ENCODE measurements at regions not wholly inside any gene's neighbourhood (a gene's known extent, or its start where the extent isn't known, plus 50 kb on each side); places are given as distances from the start of the nearest gene placed in this dataset.

GRCh38 chr13:40102854-40103253 is 447.4 kb downstream of the COG6 start:
- H3K4me1 ChIP-seq (ENCODE audit: insufficient read depth, low read length, severe bottlenecking), result peaks cover 20% of the 10 kb centered on the region
- H4K20me1 ChIP-seq (ENCODE audit: insufficient read depth, low read length), result no peaks in the 10 kb centered on the region
- no peak overlapping the region for H3K27ac ChIP-seq (ENCODE audit: low read depth, low read length, poor library complexity, severe bottlenecking)
- peaks cover 16% of the 10 kb centered on the region for H3K36me3 ChIP-seq (ENCODE audit: insufficient read depth, low read length)
- no peak overlapping the region for H3K4me3 ChIP-seq (ENCODE audit: low read depth, low read length, poor library complexity, severe bottlenecking)
- no peaks in the 10 kb centered on the region for H3K9me3 ChIP-seq (ENCODE audit: low read length)
- H3K4me2 ChIP-seq (ENCODE audit: low read length), result no peak overlapping the region
- no peak overlapping the region for H2AFZ ChIP-seq (ENCODE audit: low read length)
- no peaks in the 10 kb centered on the region for H3K9me2 ChIP-seq (ENCODE audit: low read depth, low read length)
- no peaks in the 10 kb centered on the region for H3K27me3 ChIP-seq (ENCODE audit: insufficient read depth, low read length)
- TF ChIP-seq CTCF (IDR thresholded peaks at IDR 0.05; ENCODE audit: low read length), result no peak
- TF ChIP-seq EZH2 (IDR thresholded peaks at IDR 0.05; ENCODE audit: borderline replicate concordance, low read length), result no peak
- H3K79me2 ChIP-seq (ENCODE audit: insufficient read depth, low read length), result no peaks in the 10 kb centered on the region
- no peaks in the 10 kb centered on the region for H3F3A ChIP-seq (ENCODE audit: insufficient read depth, low read length)
- H3K9ac ChIP-seq (ENCODE audit: low read length), result no peak overlapping the region

GRCh38 chr13:40103864-40104263 is 448.4 kb downstream of the COG6 start:
- TF ChIP-seq EZH2 (IDR thresholded peaks at IDR 0.05; ENCODE audit: borderline replicate concordance, low read length) (no peak), CTCF (IDR thresholded peaks at IDR 0.05; ENCODE audit: low read length) (no peak)
- H3K4me3 ChIP-seq (ENCODE audit: low read depth, low read length, poor library complexity, severe bottlenecking), result no peak overlapping the region
- H3K27ac ChIP-seq (ENCODE audit: low read depth, low read length, poor library complexity, severe bottlenecking), result no peak overlapping the region
- H3K36me3 ChIP-seq (ENCODE audit: insufficient read depth, low read length), result peaks cover 21% of the 10 kb centered on the region
- H4K20me1 ChIP-seq (ENCODE audit: insufficient read depth, low read length), result no peaks in the 10 kb centered on the region
- H3K9ac ChIP-seq (ENCODE audit: low read length), result no peak overlapping the region
- H3K9me3 ChIP-seq (ENCODE audit: low read length), result no peaks in the 10 kb centered on the region
- no peak overlapping the region for H3K4me2 ChIP-seq (ENCODE audit: low read length)
- H3K9me2 ChIP-seq (ENCODE audit: low read depth, low read length), result no peaks in the 10 kb centered on the region
- H3F3A ChIP-seq (ENCODE audit: insufficient read depth, low read length), result no peaks in the 10 kb centered on the region
- H3K4me1 ChIP-seq (ENCODE audit: insufficient read depth, low read length, severe bottlenecking), result peaks cover 20% of the 10 kb centered on the region
- H3K79me2 ChIP-seq (ENCODE audit: insufficient read depth, low read length), result no peaks in the 10 kb centered on the region
- no peaks in the 10 kb centered on the region for H3K27me3 ChIP-seq (ENCODE audit: insufficient read depth, low read length)
- H2AFZ ChIP-seq (ENCODE audit: low read length), result no peak overlapping the region

GRCh38 chr13:40105231-40105630 is 449.8 kb downstream of the COG6 start:
- no peak overlapping the region for H3K4me3 ChIP-seq (ENCODE audit: low read depth, low read length, poor library complexity, severe bottlenecking)
- H3K79me2 ChIP-seq (ENCODE audit: insufficient read depth, low read length), result no peaks in the 10 kb centered on the region
- no peaks in the 10 kb centered on the region for H3F3A ChIP-seq (ENCODE audit: insufficient read depth, low read length)
- no peak overlapping the region for H2AFZ ChIP-seq (ENCODE audit: low read length)
- H3K27ac ChIP-seq (ENCODE audit: low read depth, low read length, poor library complexity, severe bottlenecking), result no peak overlapping the region
- H3K9me2 ChIP-seq (ENCODE audit: low read depth, low read length), result no peaks in the 10 kb centered on the region
- no peak overlapping the region for H3K9ac ChIP-seq (ENCODE audit: low read length)
- peaks cover 20% of the 10 kb centered on the region for H3K4me1 ChIP-seq (ENCODE audit: insufficient read depth, low read length, severe bottlenecking)
- H3K4me2 ChIP-seq (ENCODE audit: low read length), result no peak overlapping the region
- TF ChIP-seq CTCF (IDR thresholded peaks at IDR 0.05; ENCODE audit: low read length) (no peak), EZH2 (IDR thresholded peaks at IDR 0.05; ENCODE audit: borderline replicate concordance, low read length) (no peak)
- no peaks in the 10 kb centered on the region for H3K9me3 ChIP-seq (ENCODE audit: low read length)
- no peaks in the 10 kb centered on the region for H3K27me3 ChIP-seq (ENCODE audit: insufficient read depth, low read length)
- no peaks in the 10 kb centered on the region for H4K20me1 ChIP-seq (ENCODE audit: insufficient read depth, low read length)
- H3K36me3 ChIP-seq (ENCODE audit: insufficient read depth, low read length), result peaks cover 12% of the 10 kb centered on the region
